Upper lobe of left lung (tissue), 6 donors: ENCODE measurements at regions not wholly inside any gene's neighbourhood (a gene's known extent, or its start where the extent isn't known, plus 50 kb on each side); places are given as distances from the start of the nearest gene placed in this dataset.

Experiments
- ATAC-seq, 2 donors: fragments of 200-7000 bp; cut with Tn5 transposase; one replicate each; pipeline ENCODE4 v1.9.1; 2022; ENCODE audit warnings: mild to moderate bottlenecking in 2 of 2, moderate library complexity in 2 of 2; ENCODE audit not compliant: low FRiP score in 2 of 2
- DNase-seq, 2 donors: peaks; one replicate each; pipeline ENCODE4 v3.0.0-alpha.2; 2019 to 2020
- H3K27ac ChIP-seq, 4 donors: fragments of 200-600 bp; sonication (generic); one replicate each; pipeline ENCODE4 v1.5.1; 2016 to 2019
- H3K27me3 ChIP-seq, 4 donors: fragments of 200-600 bp; sonication (generic); one replicate each; pipeline ENCODE4 v1.5.1; 2017 to 2019
- H3K36me3 ChIP-seq, 4 donors: fragments of 200-600 bp; sonication (generic); one replicate each; pipeline ENCODE4 v1.5.1; 2016 to 2019
- H3K4me1 ChIP-seq, 4 donors: fragments of 200-600 bp; sonication (generic); one replicate each; pipeline ENCODE4 v1.5.1; 2018 to 2019
- H3K4me3 ChIP-seq, 4 donors: fragments of 200-600 bp; sonication (generic); one replicate each; pipeline ENCODE4 v1.5.1; 2017 to 2019; ENCODE audit warnings: mild to moderate bottlenecking in 2 of 4, moderate library complexity in 1 of 4
- H3K9me3 ChIP-seq, 4 donors: fragments of 200-600 bp; sonication (generic); one replicate each; pipeline ENCODE4 v1.5.1; 2018 to 2019
- CTCF ChIP-seq, 6 experiments: fragments of 450-650 bp in 4 of 6; fragments of 200-600 bp in 2 of 6; sonication (generic) in 2 of 6; IDR thresholded peaks; one replicate each; pipeline ENCODE4 v1.5.1; 2016 to 2019; ENCODE audit warnings: antibody characterized with exemption in 6 of 6
- EP300 ChIP-seq, 4 donors: sonication (generic); formaldehyde crosslinking; IDR thresholded peaks; one replicate each; pipeline ENCODE4 v1.5.1; 2017; ENCODE audit warnings: antibody characterized with exemption in 4 of 4, control low read depth in 2 of 4
- POLR2A ChIP-seq, 4 donors: fragments of 450-650 bp; IDR thresholded peaks; one replicate each; pipeline ENCODE4 v1.5.1; 2016 to 2017; ENCODE audit warnings: antibody characterized with exemption in 4 of 4, mild to moderate bottlenecking in 2 of 4
- POLR2AphosphoS5 ChIP-seq, 2 donors: sonication (generic); formaldehyde crosslinking; IDR thresholded peaks; one replicate each; pipeline ENCODE4 v1.5.1; 2017; ENCODE audit warnings: antibody characterized with exemption in 2 of 2
- WGBS, 2 donors: methylation state at CpG; one replicate each; pipeline ENCODE4 v1.1.5; 2017 to 2018; 5-methylcytosine and 5-hydroxymethylcytosine counted together
- donor health status: DM: no; HTN: no; CAD: no; lungs with moderate emphysema.
- donor health status: DM: no; HTN: yes; CAD: no; lungs with severe emphysema.

GRCh38 chr5:163642904-163643303 lies 137.5 kb downstream of the MAT2B start:
- WGBS, 2 donors: 60 to 63% methylated on average over 4 of the region's 4 CpGs
- no peak for TF ChIP-seq POLR2A (IDR thresholded peaks at IDR 0.05)
- TF ChIP-seq CTCF (IDR thresholded peaks at IDR 0.05): no peak
- no peak for TF ChIP-seq EP300 (IDR thresholded peaks at IDR 0.05)
- no peak for TF ChIP-seq POLR2AphosphoS5 (IDR thresholded peaks at IDR 0.05)
- Histone ChIP-seq H3K9me3 (no peaks in the 10 kb centered on the region), H3K27ac (no peak overlapping the region), H3K36me3 (no peaks in the 10 kb centered on the region), H3K4me1 (no peaks in the 10 kb centered on the region), H3K4me3 (no peak overlapping the region), H3K27me3 (no peaks in the 10 kb centered on the region)
- DNase-seq (no peak), ATAC-seq (no peak)

GRCh38 chr5:163645421-163646416 lies 140.3 kb downstream of the MAT2B start:
- no peak overlapping the region for H3K4me3 ChIP-seq
- no peak overlapping the region for H3K27ac ChIP-seq
- TF ChIP-seq EP300 (IDR thresholded peaks at IDR 0.05) (no peak), POLR2AphosphoS5 (IDR thresholded peaks at IDR 0.05) (no peak), CTCF (IDR thresholded peaks at IDR 0.05) (no peak), POLR2A (IDR thresholded peaks at IDR 0.05) (no peak)

DNA sequence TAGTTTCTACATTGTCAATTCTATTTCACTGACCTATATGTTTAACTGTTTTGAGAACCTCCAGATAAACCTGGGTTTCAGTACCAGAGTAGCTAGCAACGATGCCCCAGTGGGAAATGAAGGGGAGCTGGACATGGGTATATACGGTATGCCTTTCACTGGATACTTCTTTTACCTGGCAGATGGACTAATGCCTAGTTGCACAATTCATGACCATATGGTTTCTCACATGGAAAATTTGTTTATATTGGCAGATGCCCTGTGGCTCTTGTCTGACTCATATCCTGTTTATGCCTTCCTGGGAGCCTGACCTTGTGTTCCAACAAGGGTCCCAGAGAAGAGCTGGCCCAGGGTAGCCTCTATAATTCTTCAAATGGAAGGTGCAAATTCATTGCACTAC lies 144.1 kb downstream of the MAT2B start:
- H3K4me1 ChIP-seq: no peaks in the 10 kb centered on the region
- no peak overlapping the region for H3K4me3 ChIP-seq
- H3K27me3 ChIP-seq: no peaks in the 10 kb centered on the region
- H3K27ac ChIP-seq: no peak overlapping the region
- TF ChIP-seq POLR2A (IDR thresholded peaks at IDR 0.05): no peak
- no peak for TF ChIP-seq EP300 (IDR thresholded peaks at IDR 0.05)
- TF ChIP-seq CTCF (IDR thresholded peaks at IDR 0.05): no peak
- TF ChIP-seq POLR2AphosphoS5 (IDR thresholded peaks at IDR 0.05): no peak
- ATAC-seq (no peak), DNase-seq (no peak)
- 81 to 94% methylated on average over 2 of the region's 2 CpGs for WGBS, 2 donors
- peaks cover 0 to 5% (median 0%) of the 10 kb centered on the region in 4 donors for H3K9me3 ChIP-seq
- no peaks in the 10 kb centered on the region for H3K36me3 ChIP-seq

More at GRCh38 chr5:163645421-163646416, 140.3 kb downstream of the MAT2B start:
- no peak for ATAC-seq
- H3K4me1 ChIP-seq: no peaks in the 10 kb centered on the region
- H3K9me3 ChIP-seq: no peaks in the 10 kb centered on the region
- DNase-seq: no peak
- H3K27me3 ChIP-seq: no peaks in the 10 kb centered on the region
- WGBS, 2 donors: 69 to 76% methylated on average over 5 of the region's 5 CpGs
- H3K36me3 ChIP-seq: no peaks in the 10 kb centered on the region

GRCh38 chr5:163653526-163653925 lies 148.1 kb downstream of the MAT2B start:
- Histone ChIP-seq H3K27me3 (no peaks in the 10 kb centered on the region), H3K9me3 (peaks cover 0 to 5% (median 0%) of the 10 kb centered on the region in 4 donors), H3K27ac (no peak overlapping the region), H3K36me3 (no peaks in the 10 kb centered on the region), H3K4me3 (no peak overlapping the region), H3K4me1 (no peaks in the 10 kb centered on the region)
- no peak for DNase-seq
- no peak for ATAC-seq
- TF ChIP-seq CTCF (IDR thresholded peaks at IDR 0.05): no peak
- no peak for TF ChIP-seq POLR2A (IDR thresholded peaks at IDR 0.05)
- no peak for TF ChIP-seq EP300 (IDR thresholded peaks at IDR 0.05)
- no peak for TF ChIP-seq POLR2AphosphoS5 (IDR thresholded peaks at IDR 0.05)
- WGBS, 2 donors: 88 to 93% methylated on average over 1 of the region's 1 CpG
